ENCODE measurements at regions not wholly inside any gene's neighbourhood (a gene's known extent, or its start where the extent isn't known, plus 50 kb on each side); places are given as distances from the start of the nearest gene placed in this dataset.
"Not testable (repeated sequence)": the region's sequence is repeated elsewhere in the genome, so short reads cannot be mapped to it uniquely, and the experiment has no call there.

GRCh38 chr2:223285370-223286265, 233.6 kb downstream of the KCNE4 start:
- peaks cover 2% of the 10 kb centered on the region for H3K9me3 ChIP-seq (ENCODE audit: low read depth, low read length)
- H3K79me2 ChIP-seq (ENCODE audit: insufficient read depth, low read length): no peaks in the 10 kb centered on the region
- no peak overlapping the region for H2AFZ ChIP-seq (ENCODE audit: low read length)
- DNase-seq (ENCODE audit: insufficient read length, low spot score, missing footprints): no peak
- no peak overlapping the region for H3K27ac ChIP-seq (ENCODE audit: low read depth, low read length)
- no peaks in the 10 kb centered on the region for H3K4me1 ChIP-seq (ENCODE audit: insufficient read depth, low read length)
- no peak overlapping the region for H3K4me3 ChIP-seq (ENCODE audit: insufficient read depth, low read length)
- no peaks in the 10 kb centered on the region for H3K36me3 ChIP-seq (ENCODE audit: insufficient read depth, low read length)
- no peak overlapping the region for H3K4me2 ChIP-seq (ENCODE audit: insufficient read depth, low read length)
- H4K20me1 ChIP-seq (ENCODE audit: insufficient read depth, low read length): no peaks in the 10 kb centered on the region
- no peaks in the 10 kb centered on the region for H3K27me3 ChIP-seq (ENCODE audit: insufficient read depth, low read length)
- TF ChIP-seq CTCF (IDR thresholded peaks at IDR 0.05; ENCODE audit: extremely low read depth, low read depth, low read length): no peak

GRCh38 chr2:223294756-223295155, 242.8 kb downstream of the KCNE4 start:
- Histone ChIP-seq H2AFZ (ENCODE audit: low read length) (no peak overlapping the region), H3K27me3 (ENCODE audit: insufficient read depth, low read length) (no peaks in the 10 kb centered on the region), H4K20me1 (ENCODE audit: insufficient read depth, low read length) (no peaks in the 10 kb centered on the region), H3K36me3 (ENCODE audit: insufficient read depth, low read length) (no peaks in the 10 kb centered on the region), H3K79me2 (ENCODE audit: insufficient read depth, low read length) (no peaks in the 10 kb centered on the region), H3K27ac (ENCODE audit: low read depth, low read length) (no peak overlapping the region), H3K9me3 (ENCODE audit: low read depth, low read length) (no peaks in the 10 kb centered on the region), H3K4me2 (ENCODE audit: insufficient read depth, low read length) (no peak overlapping the region), H3K4me1 (ENCODE audit: insufficient read depth, low read length) (no peaks in the 10 kb centered on the region), H3K4me3 (ENCODE audit: insufficient read depth, low read length) (no peak overlapping the region)
- no peak for TF ChIP-seq CTCF (IDR thresholded peaks at IDR 0.05; ENCODE audit: extremely low read depth, low read depth, low read length)
- DNase-seq (ENCODE audit: insufficient read length, low spot score, missing footprints): no peak

GRCh38 chr2:223297788-223298187, 245.8 kb downstream of the KCNE4 start:
- Histone ChIP-seq H3K36me3 (ENCODE audit: insufficient read depth, low read length) (no peaks in the 10 kb centered on the region), H3K4me1 (ENCODE audit: insufficient read depth, low read length) (no peaks in the 10 kb centered on the region), H3K9me3 (ENCODE audit: low read depth, low read length) (no peaks in the 10 kb centered on the region), H4K20me1 (ENCODE audit: insufficient read depth, low read length) (no peaks in the 10 kb centered on the region), H3K27ac (ENCODE audit: low read depth, low read length) (no peak overlapping the region), H3K79me2 (ENCODE audit: insufficient read depth, low read length) (no peaks in the 10 kb centered on the region), H3K4me2 (ENCODE audit: insufficient read depth, low read length) (no peak overlapping the region), H3K4me3 (ENCODE audit: insufficient read depth, low read length) (no peak overlapping the region), H3K27me3 (ENCODE audit: insufficient read depth, low read length) (no peaks in the 10 kb centered on the region), H2AFZ (ENCODE audit: low read length) (no peak overlapping the region)
- no peak for TF ChIP-seq CTCF (IDR thresholded peaks at IDR 0.05; ENCODE audit: extremely low read depth, low read depth, low read length)
- no peak for DNase-seq (ENCODE audit: insufficient read length, low spot score, missing footprints)

GRCh38 chr2:223298329-223298728, 246.3 kb downstream of the KCNE4 start:
- H3K4me1 ChIP-seq (ENCODE audit: insufficient read depth, low read length); H3K4me2 ChIP-seq (ENCODE audit: insufficient read depth, low read length); H3K9me3 ChIP-seq (ENCODE audit: low read depth, low read length); DNase-seq (ENCODE audit: insufficient read length, low spot score, missing footprints); H3K27ac ChIP-seq (ENCODE audit: low read depth, low read length); H3K36me3 ChIP-seq (ENCODE audit: insufficient read depth, low read length); H3K79me2 ChIP-seq (ENCODE audit: insufficient read depth, low read length); H3K27me3 ChIP-seq (ENCODE audit: insufficient read depth, low read length); H4K20me1 ChIP-seq (ENCODE audit: insufficient read depth, low read length); H3K4me3 ChIP-seq (ENCODE audit: insufficient read depth, low read length); H2AFZ ChIP-seq (ENCODE audit: low read length): not testable (repeated sequence)
